GM23338 (cell line): ENCODE measurements at regions not wholly inside any gene's neighbourhood (a gene's known extent, or its start where the extent isn't known, plus 50 kb on each side); places are given as distances from the start of the nearest gene placed in this dataset.

Experiments
- POLR2AphosphoS5 ChIP-seq: IDR thresholded peaks from 2 replicates; pipeline ENCODE4 v1.6.1; 2016; ENCODE audit warnings: antibody characterized with exemption, low read depth
- ZNF114 ChIP-seq: fragments of 250-450 bp; sonication (Bioruptor Pico); IDR thresholded peaks from 2 replicates; pipeline ENCODE4 v1.5.0; 2020; ENCODE audit warnings: mild to moderate bottlenecking, moderate library complexity
- TF ChIP-seq, protein P1 (sequence below), 2 experiments: fragments of 200-600 bp in 1 of 2; sonication (generic) in 1 of 2; conservative IDR thresholded peaks; 2 replicates each; pipeline versions ENCODE4 v1.5.1 to v1.6.1; 2016 to 2017; ENCODE audit warnings: antibody characterized with exemption in 2 of 2, low read depth in 2 of 2, mild to moderate bottlenecking in 2 of 2, moderate library complexity in 1 of 2

DNA sequence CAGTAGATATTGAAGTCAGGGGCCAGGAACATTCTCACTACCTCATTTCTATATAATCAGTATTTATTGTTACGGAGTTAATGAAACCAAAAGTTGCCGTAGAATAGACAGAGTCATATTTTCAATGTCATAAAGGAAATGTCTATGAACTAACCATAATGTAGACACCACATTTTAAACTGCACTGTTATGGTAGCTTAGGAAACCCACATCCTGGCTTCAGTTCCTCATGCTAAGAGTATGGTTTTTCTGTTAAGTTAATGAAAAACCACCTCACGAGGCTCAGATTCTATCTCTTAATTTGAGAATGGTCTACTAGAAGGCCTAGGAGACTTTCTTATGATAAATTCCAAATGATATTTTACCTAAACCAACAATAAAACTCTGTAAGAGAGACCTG, 166.5 kb downstream of the TMEM26 start:
- TF ChIP-seq, protein P1, sequence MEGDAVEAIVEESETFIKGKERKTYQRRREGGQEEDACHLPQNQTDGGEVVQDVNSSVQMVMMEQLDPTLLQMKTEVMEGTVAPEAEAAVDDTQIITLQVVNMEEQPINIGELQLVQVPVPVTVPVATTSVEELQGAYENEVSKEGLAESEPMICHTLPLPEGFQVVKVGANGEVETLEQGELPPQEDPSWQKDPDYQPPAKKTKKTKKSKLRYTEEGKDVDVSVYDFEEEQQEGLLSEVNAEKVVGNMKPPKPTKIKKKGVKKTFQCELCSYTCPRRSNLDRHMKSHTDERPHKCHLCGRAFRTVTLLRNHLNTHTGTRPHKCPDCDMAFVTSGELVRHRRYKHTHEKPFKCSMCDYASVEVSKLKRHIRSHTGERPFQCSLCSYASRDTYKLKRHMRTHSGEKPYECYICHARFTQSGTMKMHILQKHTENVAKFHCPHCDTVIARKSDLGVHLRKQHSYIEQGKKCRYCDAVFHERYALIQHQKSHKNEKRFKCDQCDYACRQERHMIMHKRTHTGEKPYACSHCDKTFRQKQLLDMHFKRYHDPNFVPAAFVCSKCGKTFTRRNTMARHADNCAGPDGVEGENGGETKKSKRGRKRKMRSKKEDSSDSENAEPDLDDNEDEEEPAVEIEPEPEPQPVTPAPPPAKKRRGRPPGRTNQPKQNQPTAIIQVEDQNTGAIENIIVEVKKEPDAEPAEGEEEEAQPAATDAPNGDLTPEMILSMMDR (conservative IDR thresholded peaks at IDR 0.05; ENCODE audit: low read depth in 2 of 2) = no peak
- no peak for TF ChIP-seq POLR2AphosphoS5
- TF ChIP-seq ZNF114 (CRISPR knock-in tag) = no peak
